ENCODE measurements at regions not wholly inside any gene's neighbourhood (a gene's known extent, or its start where the extent isn't known, plus 50 kb on each side); places are given as distances from the start of the nearest gene placed in this dataset.

DNA sequence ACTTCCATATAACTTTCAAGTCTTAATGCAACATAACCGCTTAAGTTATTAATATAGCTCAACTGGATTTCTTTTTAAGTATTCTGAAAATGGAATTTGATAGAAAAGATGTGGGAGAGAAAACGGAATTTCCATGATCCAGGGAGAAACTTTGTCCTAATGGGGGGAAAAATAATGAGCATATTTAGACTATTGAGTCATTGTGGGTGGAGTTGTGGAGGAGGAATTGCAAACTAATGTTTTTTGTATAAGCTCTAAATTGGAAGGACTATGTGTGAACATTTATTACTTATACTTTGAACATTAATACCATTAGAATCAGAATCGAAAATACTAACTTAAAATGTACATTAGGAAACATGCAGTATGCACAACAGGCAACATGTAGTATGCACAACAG, 159.9 kb upstream of the NEGR1 start:
- H3K27me3 ChIP-seq, result no peaks in the 10 kb centered on the region
- TF ChIP-seq, protein P1, sequence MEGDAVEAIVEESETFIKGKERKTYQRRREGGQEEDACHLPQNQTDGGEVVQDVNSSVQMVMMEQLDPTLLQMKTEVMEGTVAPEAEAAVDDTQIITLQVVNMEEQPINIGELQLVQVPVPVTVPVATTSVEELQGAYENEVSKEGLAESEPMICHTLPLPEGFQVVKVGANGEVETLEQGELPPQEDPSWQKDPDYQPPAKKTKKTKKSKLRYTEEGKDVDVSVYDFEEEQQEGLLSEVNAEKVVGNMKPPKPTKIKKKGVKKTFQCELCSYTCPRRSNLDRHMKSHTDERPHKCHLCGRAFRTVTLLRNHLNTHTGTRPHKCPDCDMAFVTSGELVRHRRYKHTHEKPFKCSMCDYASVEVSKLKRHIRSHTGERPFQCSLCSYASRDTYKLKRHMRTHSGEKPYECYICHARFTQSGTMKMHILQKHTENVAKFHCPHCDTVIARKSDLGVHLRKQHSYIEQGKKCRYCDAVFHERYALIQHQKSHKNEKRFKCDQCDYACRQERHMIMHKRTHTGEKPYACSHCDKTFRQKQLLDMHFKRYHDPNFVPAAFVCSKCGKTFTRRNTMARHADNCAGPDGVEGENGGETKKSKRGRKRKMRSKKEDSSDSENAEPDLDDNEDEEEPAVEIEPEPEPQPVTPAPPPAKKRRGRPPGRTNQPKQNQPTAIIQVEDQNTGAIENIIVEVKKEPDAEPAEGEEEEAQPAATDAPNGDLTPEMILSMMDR (IDR thresholded peaks at IDR 0.05), result no peak
- no peak for TF ChIP-seq POLR2AphosphoS5 (IDR thresholded peaks at IDR 0.05)
- TF ChIP-seq POLR2A (IDR thresholded peaks at IDR 0.05), result no peak
- TF ChIP-seq EP300 (IDR thresholded peaks at IDR 0.05), result no peak
- 75 to 84% (median 79%) methylated on average over 3 of the region's 3 CpGs for WGBS, 5 donors
- H3K27ac ChIP-seq, result no peak overlapping the region
- H3K36me3 ChIP-seq, result no peaks in the 10 kb centered on the region
- H3K4me1 ChIP-seq, result no peaks in the 10 kb centered on the region
- H3K9me3 ChIP-seq, result peaks cover 0 to 9% (median 0%) of the 10 kb centered on the region in 4 donors
- no peak overlapping the region for H3K4me3 ChIP-seq
- intact Hi-C loops (cut with DNase I; ENCODE audit: low total_unique reads), result no loop called here
- no peak for DNase-seq

DNA sequence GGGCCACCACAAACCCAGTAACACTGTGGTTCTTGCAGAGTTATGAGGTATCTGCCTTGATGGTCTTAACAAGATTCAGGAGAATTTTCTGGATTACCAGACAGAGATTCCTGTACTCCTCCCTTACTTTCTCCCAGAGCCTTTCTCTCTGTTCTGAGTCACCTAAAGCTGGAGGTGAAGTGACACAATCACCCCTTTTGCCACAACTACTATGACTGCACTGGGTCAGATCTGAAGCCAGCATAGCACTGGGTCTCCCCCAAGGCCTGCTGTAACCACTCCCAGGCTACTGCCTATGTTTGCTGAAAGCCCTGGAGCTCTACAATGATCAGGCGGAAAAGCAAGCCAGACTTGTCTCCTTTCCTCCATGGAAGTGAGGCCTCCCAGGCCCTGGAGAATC, 156.7 kb upstream of the NEGR1 start:
- H3K4me1 ChIP-seq, result no peaks in the 10 kb centered on the region
- TF ChIP-seq POLR2AphosphoS5 (IDR thresholded peaks at IDR 0.05) (no peak), POLR2A (IDR thresholded peaks at IDR 0.05) (no peak), EP300 (IDR thresholded peaks at IDR 0.05) (no peak)
- TF ChIP-seq, protein P1 (IDR thresholded peaks at IDR 0.05), result no peak
- H3K27ac ChIP-seq, result no peak overlapping the region
- 85 to 100% (median 98%) methylated on average over 1 of the region's 1 CpG for WGBS, 5 donors
- no peak overlapping the region for H3K4me3 ChIP-seq
- H3K9me3 ChIP-seq, result no peaks in the 10 kb centered on the region
- H3K36me3 ChIP-seq, result no peaks in the 10 kb centered on the region
- DNase-seq, result no peak
- no peaks in the 10 kb centered on the region for H3K27me3 ChIP-seq
- intact Hi-C loops (cut with DNase I; ENCODE audit: low total_unique reads), result no loop called here

DNA sequence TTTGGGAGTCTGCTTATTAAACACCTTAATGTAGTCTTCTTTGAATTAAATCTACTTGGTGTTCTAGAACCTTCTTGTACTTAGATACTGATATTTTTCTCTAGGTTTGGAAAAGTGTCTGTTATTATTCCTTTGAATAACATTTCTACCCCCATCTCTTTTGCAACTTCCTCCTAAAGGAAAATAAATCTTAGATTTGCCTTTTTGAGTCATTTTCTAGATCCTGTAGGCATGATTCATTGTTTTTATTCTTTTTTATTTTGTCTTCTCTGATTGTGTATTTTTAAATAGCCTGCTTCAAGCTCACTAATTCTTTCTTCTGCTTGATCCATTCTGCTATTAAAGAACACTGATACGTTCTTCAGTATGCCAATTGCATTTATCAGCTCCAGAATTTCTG, 155.9 kb upstream of the NEGR1 start:
- WGBS, 5 donors, result 57 to 74% (median 62%) methylated on average over 1 of the region's 1 CpG

DNA sequence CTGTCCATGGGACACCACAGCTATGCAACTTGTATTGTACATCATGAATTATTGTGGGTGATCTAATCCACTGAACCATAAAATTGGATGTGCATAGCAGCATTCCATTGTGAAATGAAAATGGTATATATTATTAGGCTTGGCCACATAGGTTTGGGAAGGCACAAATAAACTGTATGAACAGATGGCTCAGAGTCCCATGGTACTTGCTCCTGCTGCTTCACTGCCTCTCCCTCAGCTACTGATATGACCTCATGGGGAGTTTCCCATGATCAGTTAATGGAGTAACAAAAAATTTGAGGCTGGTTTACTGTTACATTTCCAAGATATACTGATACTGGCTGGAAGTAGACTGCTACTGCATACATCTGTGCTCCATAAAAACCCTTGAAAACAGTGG, 152.7 kb upstream of the NEGR1 start:
- H3K27me3 ChIP-seq, result no peaks in the 10 kb centered on the region
- TF ChIP-seq EP300 (IDR thresholded peaks at IDR 0.05), result no peak
- no peak for TF ChIP-seq POLR2A (IDR thresholded peaks at IDR 0.05)
- TF ChIP-seq POLR2AphosphoS5 (IDR thresholded peaks at IDR 0.05), result no peak
- TF ChIP-seq, protein P1 (IDR thresholded peaks at IDR 0.05), result no peak
- no peak for DNase-seq
- no peaks in the 10 kb centered on the region for H3K9me3 ChIP-seq
- no peak overlapping the region for H3K4me3 ChIP-seq
- intact Hi-C loops (cut with DNase I; ENCODE audit: low total_unique reads), result no loop called here
- H3K36me3 ChIP-seq, result no peaks in the 10 kb centered on the region
- H3K4me1 ChIP-seq, result no peaks in the 10 kb centered on the region
- no peak overlapping the region for H3K27ac ChIP-seq

More for the DNA sequence above, 155.9 kb upstream of the NEGR1 start:
- Histone ChIP-seq H3K4me3 (no peak overlapping the region), H3K36me3 (no peaks in the 10 kb centered on the region), H3K9me3 (no peaks in the 10 kb centered on the region), H3K27me3 (no peaks in the 10 kb centered on the region), H3K4me1 (no peaks in the 10 kb centered on the region), H3K27ac (no peak overlapping the region)
- DNase-seq, result no peak
- intact Hi-C loops (cut with DNase I; ENCODE audit: low total_unique reads), result no loop called here
- no peak for TF ChIP-seq POLR2A (IDR thresholded peaks at IDR 0.05)
- no peak for TF ChIP-seq EP300 (IDR thresholded peaks at IDR 0.05)

DNA sequence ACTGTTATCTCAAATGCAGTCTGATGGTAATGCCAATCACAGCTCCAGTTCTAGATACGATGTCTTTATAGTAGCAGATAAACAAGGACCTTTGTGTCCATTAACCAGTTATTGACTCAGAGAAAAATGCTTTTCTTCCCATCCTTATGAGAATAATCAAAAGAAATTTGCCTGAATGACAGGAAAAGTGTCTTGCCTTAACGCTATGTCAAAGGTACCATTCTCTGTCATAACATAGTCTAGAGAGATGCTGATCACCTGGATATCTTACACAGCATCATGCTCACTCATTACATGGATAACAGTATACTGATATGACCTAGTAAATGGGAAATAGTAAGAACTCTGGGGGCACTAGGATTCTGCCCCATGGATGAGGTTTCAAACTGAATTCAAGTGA, 151.7 kb upstream of the NEGR1 start:
- Histone ChIP-seq H3K9me3 (peaks cover 0 to 1% (median under 1%) of the 10 kb centered on the region in 4 donors), H3K36me3 (no peaks in the 10 kb centered on the region), H3K27me3 (no peaks in the 10 kb centered on the region), H3K4me3 (no peak overlapping the region), H3K4me1 (no peaks in the 10 kb centered on the region), H3K27ac (no peak overlapping the region)
- no peak for DNase-seq
- TF ChIP-seq EP300 (IDR thresholded peaks at IDR 0.05), result no peak
- TF ChIP-seq, protein P1 (IDR thresholded peaks at IDR 0.05), result no peak
- TF ChIP-seq POLR2A (IDR thresholded peaks at IDR 0.05), result no peak
- TF ChIP-seq POLR2AphosphoS5 (IDR thresholded peaks at IDR 0.05), result no peak
- intact Hi-C loops (cut with DNase I; ENCODE audit: low total_unique reads), result no loop called here
- WGBS, 5 donors, result 62 to 72% (median 70%) methylated on average over 2 of the region's 2 CpGs
